GM18520 (cell line): ENCODE measurements at regions not wholly inside any gene's neighbourhood (a gene's known extent, or its start where the extent isn't known, plus 50 kb on each side); places are given as distances from the start of the nearest gene placed in this dataset.
"Not testable (repeated sequence)": the region's sequence is repeated elsewhere in the genome, so short reads cannot be mapped to it uniquely, and the experiment has no call there.

Experiments used
- ATAC-seq: cut with Tn5 transposase; IDR thresholded peaks from one replicate; pipeline ENCODE4 v1.9.1; 2021; ENCODE audit not compliant: unreplicated experiment

- no peak for ATAC-seq
Measured at GRCh38 chr22:22345781-22346180, 101.2 kb downstream of the VPREB1 start.

GRCh38 chr22:22346401-22347107 is 102.0 kb downstream of the VPREB1 start:
- ATAC-seq = no peak

DNA sequence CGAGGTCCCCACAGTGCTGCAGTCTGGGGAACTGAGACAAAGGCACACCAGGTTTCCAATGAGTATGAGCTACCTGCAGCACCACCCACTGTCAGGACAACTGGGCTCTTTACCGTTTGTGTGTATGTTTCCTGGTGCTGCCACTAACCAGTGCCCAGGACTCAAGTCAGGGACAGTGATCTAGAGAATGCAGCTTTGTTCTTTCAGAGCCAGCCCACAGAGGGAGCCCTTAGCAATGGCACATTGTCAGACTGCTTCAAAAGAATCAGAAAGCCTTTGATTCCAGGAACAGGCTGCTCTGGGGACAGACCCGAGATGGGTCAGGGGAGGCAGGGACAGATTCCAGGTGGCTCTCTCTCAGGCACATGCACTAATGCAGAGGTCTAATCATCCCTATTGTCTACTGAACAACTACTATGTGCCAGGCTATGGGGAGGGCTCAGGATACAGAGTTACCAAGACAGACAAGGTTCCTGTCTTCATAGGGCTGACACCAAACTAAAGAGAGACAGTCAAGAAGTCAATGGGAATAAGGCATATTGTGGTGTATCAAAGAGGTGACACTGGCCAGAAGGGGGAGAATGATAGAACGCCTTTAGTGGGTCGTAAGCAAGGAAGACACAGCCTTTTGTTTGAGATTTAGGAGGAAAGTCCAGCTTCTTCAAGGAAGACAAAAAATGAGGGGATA is 103.7 kb downstream of the VPREB1 start:
- no peak for ATAC-seq

GRCh38 chr22:22348815-22349454 is 104.3 kb downstream of the VPREB1 start:
- ATAC-seq = no peak

DNA sequence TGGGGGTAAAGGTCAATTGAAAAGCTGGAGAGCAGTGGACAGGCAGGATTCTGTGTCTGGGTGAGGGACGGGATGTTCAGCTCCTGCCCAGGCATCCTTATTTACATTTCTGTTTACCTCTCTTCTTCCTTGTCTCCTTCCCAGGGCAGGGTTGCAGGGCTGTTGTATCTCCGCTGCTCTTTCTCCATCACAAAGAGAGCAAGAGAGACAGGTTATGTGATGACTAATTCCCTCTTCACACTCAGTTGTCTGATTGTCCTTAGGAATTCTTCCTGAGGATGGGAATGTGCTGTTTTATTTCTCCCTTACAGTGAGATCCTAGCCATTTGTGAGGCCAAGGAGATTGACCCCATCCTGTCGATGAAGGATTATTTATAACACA is 104.9 kb downstream of the VPREB1 start:
- ATAC-seq = no peak

GRCh38 chr22:22351366-22351765 is 106.8 kb downstream of the VPREB1 start:
- no peak for ATAC-seq

GRCh38 chr22:22352371-22352999 is 107.9 kb downstream of the VPREB1 start:
- ATAC-seq = no peak

- ATAC-seq = no peak
Measured at GRCh38 chr22:22355096-22355834, 110.7 kb downstream of the VPREB1 start.

DNA sequence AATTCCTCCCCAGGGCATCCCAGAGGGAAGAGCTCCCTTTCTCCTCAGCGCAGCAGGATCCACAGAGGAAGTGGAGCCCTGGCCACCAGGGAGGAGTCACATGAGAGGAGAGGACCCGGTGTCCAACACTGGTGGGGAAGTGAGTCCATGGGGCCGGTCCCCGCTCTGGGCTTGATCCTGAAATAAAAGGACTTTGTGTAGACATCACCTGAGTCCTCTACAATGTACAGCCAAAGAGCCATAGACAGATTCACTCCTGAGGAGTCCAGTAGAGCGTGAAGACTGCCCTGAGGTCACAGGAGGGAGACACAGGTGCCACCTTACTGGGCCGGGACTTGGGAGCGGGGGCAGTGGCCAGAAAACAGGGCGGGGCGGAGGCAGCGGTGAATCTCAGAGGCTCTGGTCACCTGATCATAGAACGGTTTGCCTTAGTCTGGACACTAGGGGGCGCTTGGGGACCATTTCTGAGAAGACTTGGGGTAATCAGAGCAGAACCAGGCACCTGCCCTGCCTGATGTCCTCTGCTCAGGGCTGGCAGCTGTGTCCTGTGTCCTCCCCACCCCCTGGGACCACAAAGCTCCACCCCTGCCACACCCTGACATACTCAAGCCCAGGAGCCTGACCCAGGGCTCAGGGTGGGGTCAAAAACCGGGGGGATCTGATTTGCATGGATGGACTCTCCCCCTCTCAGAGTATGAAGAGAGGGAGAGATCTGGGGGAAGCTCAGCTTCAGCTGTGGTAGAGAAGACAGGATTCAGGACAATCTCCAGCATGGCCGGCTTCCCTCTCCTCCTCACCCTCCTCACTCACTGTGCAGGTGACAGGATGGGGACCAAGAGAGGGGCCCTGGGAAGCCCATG is 112.7 kb downstream of the VPREB1 start:
- ATAC-seq = no peak

GRCh38 chr22:22358152-22358551 is 113.6 kb downstream of the VPREB1 start:
- ATAC-seq = no peak

GRCh38 chr22:22358686-22359085 is 114.1 kb downstream of the VPREB1 start:
- ATAC-seq = no peak

GRCh38 chr22:22359465-22359864 is 114.9 kb downstream of the VPREB1 start:
- ATAC-seq = no peak

DNA sequence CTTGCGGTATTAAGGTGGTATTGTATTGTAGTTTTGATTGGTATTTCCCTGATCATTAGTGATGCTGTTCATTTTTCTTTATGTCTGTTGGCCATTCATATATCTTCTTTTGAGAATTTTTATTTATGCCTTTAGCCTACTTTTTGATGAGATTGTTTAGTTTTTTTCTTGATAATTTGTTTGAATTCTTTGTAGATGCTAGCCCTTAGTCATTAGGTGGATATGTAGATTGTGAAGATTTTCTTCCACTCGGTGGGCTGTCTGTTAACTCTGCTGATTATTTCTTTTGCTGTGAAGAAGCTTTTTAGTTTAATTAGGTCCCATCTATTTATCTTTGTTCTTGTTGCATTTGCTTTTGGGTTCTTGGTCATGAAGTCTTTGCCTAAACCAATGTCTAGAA is 115.4 kb downstream of the VPREB1 start:
- no peak for ATAC-seq

DNA sequence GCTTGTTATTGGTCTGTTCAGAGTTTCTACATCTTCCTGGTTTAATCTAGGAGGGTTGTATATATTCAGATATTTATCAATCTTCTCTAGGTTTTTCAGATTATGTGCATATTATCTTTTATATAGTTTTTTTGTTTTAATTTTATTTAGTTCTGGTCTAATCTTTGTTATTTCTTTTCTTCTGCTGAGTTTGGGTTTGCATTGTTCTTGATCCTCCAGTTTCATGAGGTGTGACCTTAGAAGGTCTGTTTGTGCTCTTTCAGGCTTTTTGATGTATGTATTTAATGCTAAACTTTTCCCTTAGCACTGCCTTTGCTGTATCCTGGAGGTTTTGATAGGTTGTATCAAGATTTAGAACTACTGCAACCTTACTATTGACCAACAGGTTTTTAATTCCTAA is 117.7 kb downstream of the VPREB1 start:
- ATAC-seq = no peak

GRCh38 chr22:22362936-22363335 is 118.3 kb downstream of the VPREB1 start:
- no peak for ATAC-seq

DNA sequence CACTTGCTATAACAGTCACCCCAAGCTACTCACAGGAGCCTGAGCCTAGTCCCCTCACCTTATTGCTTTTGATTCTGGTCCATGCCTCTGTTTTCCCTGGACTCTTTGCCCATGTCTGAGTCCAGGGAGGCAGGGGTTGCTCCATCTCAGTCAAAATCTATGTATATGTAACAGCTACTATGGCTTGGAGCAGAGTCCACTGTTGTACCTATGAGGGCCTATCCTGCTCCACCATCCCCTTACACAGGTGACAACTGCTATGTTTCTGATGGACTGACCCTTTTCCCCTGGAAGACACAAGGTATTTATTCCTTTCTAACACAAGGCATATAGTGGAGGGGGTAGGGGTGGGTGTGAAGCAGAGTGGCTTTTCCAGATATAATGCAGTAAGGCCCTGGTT is 119.6 kb downstream of the VPREB1 start:
- ATAC-seq = no peak

GRCh38 chr22:22366537-22366936 is 122.0 kb downstream of the VPREB1 start:
- no peak for ATAC-seq

DNA sequence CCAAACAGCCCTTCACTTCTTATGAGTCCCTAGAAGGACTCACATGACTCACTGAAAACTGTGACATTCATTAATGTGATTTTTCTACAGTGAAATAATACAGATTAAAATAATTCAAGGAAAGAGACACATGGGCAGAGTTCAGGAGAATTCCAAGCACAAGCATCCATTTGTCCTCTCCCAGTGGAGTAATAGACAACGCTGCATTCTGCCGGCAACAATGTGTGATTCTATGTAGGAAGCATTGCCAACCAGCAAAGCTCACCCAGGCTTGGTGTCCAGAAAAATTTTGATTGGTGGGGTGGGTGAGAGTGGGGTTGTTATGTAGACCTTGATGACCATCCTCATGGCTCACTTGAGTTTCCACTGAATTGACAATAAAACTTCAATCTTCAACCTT is 123.9 kb downstream of the VPREB1 start:
- ATAC-seq = no peak

GRCh38 chr22:22369219-22369963 is 124.8 kb downstream of the VPREB1 start:
- not testable (repeated sequence) for ATAC-seq

DNA sequence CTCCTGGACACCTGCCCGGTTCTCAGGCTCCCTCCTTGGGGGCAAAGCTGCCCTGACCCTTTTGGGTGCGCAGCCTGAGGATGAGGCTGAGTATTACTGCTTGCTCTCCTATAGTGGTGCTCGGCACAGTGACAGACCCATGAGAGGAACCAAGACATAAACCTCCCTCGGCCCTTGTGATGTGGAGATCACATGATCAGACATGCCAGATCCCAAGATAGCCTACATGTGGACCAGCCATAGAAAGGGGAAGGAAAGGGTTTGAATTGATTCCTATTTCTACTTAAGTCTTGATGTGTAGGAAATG is 125.3 kb downstream of the VPREB1 start:
- ATAC-seq = no peak
